Memory B cell (primary cell): ENCODE measurements at regions not wholly inside any gene's neighbourhood (a gene's known extent, or its start where the extent isn't known, plus 50 kb on each side); places are given as distances from the start of the nearest gene placed in this dataset.
"Not testable (repeated sequence)": the region's sequence is repeated elsewhere in the genome, so short reads cannot be mapped to it uniquely, and the experiment has no call there.

Experiments
- ATAC-seq: fragments of 150-1000 bp; cut with Tn5 transposase; 2 replicates; pipeline ENCODE4 v1.10.0; 2021; ENCODE audit warnings: low read depth, mild to moderate bottlenecking, moderate library complexity
- DNase-seq, 2 donors: peaks; one replicate each; pipeline ENCODE4 v3.0.0; 2022; ENCODE audit warnings: low spot score in 2 of 2
- H3K27ac Mint-ChIP-seq: one replicate; pipeline ENCODE4 v1.8.0; 2022; ENCODE audit warnings: mild to moderate bottlenecking, moderate library complexity, mixed read lengths
- H3K27me3 Mint-ChIP-seq: one replicate; pipeline ENCODE4 v1.8.0; 2022; ENCODE audit warnings: mixed read lengths
- H3K36me3 Mint-ChIP-seq: one replicate; pipeline ENCODE4 v1.8.0; 2022; ENCODE audit warnings: mild to moderate bottlenecking, mixed read lengths
- H3K4me1 Mint-ChIP-seq: one replicate; pipeline ENCODE4 v1.8.0; 2022; ENCODE audit warnings: mixed read lengths
- H3K4me3 Mint-ChIP-seq: one replicate; pipeline ENCODE4 v1.8.0; 2022; ENCODE audit warnings: mild to moderate bottlenecking, moderate library complexity, mixed read lengths
- H3K9me3 Mint-ChIP-seq: one replicate; pipeline ENCODE4 v1.8.0; 2022; ENCODE audit warnings: mixed read lengths

DNA sequence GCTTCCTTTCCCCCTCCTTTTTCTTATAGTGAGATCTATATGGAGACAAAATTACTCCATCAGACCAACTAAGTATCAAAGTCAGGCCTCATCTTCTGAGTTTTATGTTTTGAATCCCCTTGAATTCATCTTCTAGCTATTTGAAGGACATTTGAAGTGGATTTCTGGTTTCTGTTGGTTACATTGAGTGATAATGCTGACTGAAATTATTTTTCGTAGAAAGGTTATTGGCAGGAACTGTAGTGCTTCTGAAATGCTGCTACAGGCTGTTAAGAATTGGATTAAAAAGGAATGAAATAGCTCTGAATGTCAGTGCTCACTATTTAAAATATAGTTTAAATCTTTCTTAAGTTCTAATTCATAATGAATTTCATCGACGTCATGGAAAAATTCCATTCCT, 361.0 kb upstream of the TMEFF2 start:
- Mint-ChIP-seq H3K4me3 (no peak overlapping the region), H3K27me3 (no peaks in the 10 kb centered on the region), H3K27ac (no peak overlapping the region), H3K9me3 (no peaks in the 10 kb centered on the region), H3K4me1 (no peaks in the 10 kb centered on the region), H3K36me3 (no peaks in the 10 kb centered on the region)
- DNase-seq (no peak), ATAC-seq (no peak)

DNA sequence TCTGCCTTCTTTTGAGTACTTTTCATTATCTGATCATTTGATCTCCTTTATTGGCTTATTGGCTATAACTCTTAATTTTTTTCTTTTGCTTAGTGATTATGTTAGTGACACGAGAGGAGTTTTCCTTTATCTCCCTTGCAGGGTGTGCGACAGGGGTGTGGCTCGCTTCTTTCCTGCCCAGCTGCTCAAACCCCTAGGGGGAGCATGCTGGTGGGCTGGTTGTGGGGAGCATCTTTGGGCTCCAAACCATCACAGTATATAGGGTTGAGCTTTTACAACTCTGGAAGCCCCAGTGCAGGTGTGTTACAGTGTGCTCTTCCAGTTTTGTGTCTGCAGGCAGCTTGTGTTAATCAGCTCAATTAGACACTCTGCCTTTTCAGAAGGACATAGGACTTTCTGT, 357.0 kb upstream of the TMEFF2 start:
- Mint-ChIP-seq H3K4me1 (no peaks in the 10 kb centered on the region), H3K36me3 (no peaks in the 10 kb centered on the region), H3K27me3 (no peaks in the 10 kb centered on the region), H3K9me3 (no peaks in the 10 kb centered on the region), H3K27ac (no peak overlapping the region), H3K4me3 (no peak overlapping the region)
- ATAC-seq (no peak), DNase-seq (no peak)

DNA sequence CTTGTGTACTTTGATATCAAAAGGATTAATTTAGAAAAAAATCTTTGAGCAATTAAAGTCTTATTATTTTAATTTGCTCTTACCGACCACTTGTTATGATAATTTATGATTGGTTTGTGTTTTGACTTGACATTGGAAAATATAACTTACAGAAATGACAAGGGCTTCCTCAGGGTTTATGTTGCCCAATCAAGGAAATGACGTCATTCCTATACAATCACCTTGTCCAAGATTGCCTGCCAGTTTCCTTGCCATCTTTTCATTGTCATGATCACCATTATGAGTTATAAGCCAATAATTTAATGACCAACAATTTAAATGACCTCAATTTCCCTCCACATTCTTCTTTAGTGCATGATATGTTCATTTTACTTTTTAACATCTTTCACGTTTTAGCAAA, 351.8 kb upstream of the TMEFF2 start:
- H3K36me3 Mint-ChIP-seq = no peaks in the 10 kb centered on the region
- no peak for DNase-seq
- no peak overlapping the region for H3K4me3 Mint-ChIP-seq
- no peaks in the 10 kb centered on the region for H3K9me3 Mint-ChIP-seq
- ATAC-seq = no peak
- no peaks in the 10 kb centered on the region for H3K27me3 Mint-ChIP-seq
- no peak overlapping the region for H3K27ac Mint-ChIP-seq
- no peaks in the 10 kb centered on the region for H3K4me1 Mint-ChIP-seq

DNA sequence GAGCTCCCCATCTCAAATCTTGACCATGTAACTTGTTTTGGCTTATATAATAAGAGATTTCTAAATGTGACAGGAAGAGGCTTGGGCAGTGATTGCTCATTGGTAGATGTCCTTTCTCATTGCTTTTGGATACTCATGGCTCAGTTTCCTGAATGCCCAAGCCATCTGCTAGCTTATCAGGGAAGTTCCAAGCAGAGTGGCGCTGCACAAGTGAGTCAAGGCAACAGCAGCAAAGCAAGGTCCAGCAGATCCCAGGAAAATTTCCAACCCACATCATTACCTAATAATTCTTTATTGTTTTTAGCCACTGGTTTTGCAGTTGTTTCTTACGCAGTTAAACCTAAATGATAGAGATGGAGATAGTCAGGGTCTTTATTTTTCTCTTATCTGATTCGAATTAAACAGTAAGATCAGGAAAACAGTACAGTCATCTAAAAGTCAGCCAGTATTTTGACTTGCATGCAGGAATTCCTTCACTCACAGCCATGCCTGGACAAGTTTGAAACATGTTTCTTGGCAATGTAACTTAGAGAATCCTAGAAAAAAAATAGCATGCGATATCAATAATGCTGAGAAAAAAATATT, 349.7 kb upstream of the TMEFF2 start:
- ATAC-seq = no peak
- no peaks in the 10 kb centered on the region for H3K36me3 Mint-ChIP-seq

DNA sequence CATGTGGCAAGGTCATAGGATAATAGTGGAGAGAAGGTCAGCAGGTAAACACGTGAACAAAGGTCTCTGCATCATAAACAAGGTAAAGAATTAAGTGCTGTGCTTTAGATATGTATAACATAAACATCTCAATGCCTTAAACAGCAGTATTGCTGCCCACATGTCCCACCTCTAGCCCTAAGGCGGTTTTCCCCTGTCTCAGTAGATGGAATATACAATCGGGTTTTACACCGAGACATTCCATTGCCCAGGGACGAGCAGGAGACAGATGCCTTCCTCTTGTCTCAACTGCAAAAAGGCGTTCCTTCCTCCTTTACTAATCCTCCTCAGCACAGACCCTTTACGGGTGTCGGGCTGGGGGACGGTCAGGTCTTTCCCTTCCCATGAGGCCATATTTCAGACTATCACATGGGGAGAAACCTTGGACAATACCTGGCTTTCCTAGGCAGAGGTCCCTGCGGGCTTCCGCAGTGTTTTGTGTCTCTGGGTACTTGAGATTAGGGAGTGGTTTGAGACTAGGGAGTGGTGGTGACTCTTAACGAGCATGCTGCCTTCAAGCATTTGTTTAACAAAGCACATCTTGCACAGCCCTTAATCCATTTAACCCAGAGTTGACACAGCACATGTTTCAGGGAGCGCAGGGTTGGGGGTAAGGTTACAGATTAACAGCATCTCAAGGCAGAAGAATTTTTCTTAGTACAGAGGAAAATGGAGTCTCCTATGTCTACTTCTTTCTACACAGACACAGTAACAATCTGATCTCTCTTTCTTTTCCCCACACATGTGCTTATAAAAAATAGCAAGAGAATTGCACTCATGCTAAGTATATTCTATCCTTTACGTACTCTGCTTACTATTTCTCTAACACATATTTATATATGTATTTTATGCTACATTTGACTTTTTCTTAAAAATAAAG, 347.7 kb upstream of the TMEFF2 start:
- not testable (repeated sequence) for DNase-seq, H3K4me3 Mint-ChIP-seq, H3K4me1 Mint-ChIP-seq, H3K9me3 Mint-ChIP-seq, ATAC-seq, H3K36me3 Mint-ChIP-seq, H3K27ac Mint-ChIP-seq, H3K27me3 Mint-ChIP-seq

More for the DNA sequence above, 349.7 kb upstream of the TMEFF2 start:
- no peaks in the 10 kb centered on the region for H3K4me1 Mint-ChIP-seq
- no peak overlapping the region for H3K27ac Mint-ChIP-seq
- H3K27me3 Mint-ChIP-seq = no peaks in the 10 kb centered on the region
- no peaks in the 10 kb centered on the region for H3K9me3 Mint-ChIP-seq
- no peak for DNase-seq
- H3K4me3 Mint-ChIP-seq = no peak overlapping the region

DNA sequence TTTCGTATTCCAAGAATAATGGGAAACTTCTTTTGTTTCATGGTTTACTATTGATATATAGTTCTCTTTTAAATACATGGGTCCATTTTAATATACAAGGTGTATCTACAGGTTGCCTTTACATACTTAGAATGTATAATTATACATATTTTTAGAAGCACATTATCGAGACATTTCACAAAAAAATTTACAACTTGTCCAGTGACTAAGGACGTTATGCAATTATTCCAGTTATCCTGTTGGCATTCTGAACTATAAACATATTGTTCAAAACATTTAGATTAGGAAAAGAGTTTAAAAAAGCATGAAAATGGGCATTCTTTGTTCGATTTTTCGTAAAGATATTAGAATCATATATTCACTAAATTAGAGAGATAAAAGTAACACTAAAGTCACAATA, 344.6 kb upstream of the TMEFF2 start:
- DNase-seq = no peak
- Mint-ChIP-seq H3K36me3 (no peaks in the 10 kb centered on the region), H3K9me3 (no peaks in the 10 kb centered on the region), H3K27ac (no peak overlapping the region), H3K4me1 (no peaks in the 10 kb centered on the region), H3K27me3 (no peaks in the 10 kb centered on the region), H3K4me3 (no peak overlapping the region)
- no peak for ATAC-seq

DNA sequence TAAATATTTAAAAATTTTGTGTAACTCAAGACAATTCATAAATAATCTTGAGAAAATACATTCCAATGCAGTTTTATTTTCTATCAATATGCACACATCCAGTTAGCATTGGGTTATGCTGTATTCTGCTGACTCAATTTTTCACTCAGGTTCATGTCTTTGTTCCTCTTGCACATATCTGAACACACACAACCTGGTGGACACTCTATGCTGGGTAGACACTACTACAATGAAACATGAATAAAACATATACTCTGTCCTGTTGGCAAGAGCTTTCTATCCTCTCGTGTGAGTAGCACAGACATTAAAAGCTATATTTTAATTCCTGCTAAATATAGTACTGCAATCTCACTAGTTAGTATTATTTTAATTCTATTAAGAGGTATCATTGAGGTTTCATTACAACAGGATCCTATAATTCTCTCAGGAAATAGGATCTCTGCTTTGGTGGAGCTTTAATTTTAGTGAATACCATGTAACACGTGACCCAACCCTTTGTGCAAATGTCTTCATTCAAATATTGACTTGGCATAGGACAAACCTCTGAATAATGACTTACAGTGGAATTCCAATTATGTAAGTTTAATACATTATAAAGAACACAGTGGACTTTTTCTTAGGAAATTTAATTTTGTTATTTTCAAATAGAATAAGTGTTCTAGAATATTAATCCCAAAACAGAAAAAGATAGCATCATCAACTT, 342.3 kb upstream of the TMEFF2 start:
- Mint-ChIP-seq H3K27me3 (no peaks in the 10 kb centered on the region), H3K9me3 (no peaks in the 10 kb centered on the region), H3K4me1 (no peaks in the 10 kb centered on the region), H3K4me3 (no peak overlapping the region), H3K36me3 (no peaks in the 10 kb centered on the region), H3K27ac (no peak overlapping the region)
- DNase-seq = no peak
- ATAC-seq = no peak

DNA sequence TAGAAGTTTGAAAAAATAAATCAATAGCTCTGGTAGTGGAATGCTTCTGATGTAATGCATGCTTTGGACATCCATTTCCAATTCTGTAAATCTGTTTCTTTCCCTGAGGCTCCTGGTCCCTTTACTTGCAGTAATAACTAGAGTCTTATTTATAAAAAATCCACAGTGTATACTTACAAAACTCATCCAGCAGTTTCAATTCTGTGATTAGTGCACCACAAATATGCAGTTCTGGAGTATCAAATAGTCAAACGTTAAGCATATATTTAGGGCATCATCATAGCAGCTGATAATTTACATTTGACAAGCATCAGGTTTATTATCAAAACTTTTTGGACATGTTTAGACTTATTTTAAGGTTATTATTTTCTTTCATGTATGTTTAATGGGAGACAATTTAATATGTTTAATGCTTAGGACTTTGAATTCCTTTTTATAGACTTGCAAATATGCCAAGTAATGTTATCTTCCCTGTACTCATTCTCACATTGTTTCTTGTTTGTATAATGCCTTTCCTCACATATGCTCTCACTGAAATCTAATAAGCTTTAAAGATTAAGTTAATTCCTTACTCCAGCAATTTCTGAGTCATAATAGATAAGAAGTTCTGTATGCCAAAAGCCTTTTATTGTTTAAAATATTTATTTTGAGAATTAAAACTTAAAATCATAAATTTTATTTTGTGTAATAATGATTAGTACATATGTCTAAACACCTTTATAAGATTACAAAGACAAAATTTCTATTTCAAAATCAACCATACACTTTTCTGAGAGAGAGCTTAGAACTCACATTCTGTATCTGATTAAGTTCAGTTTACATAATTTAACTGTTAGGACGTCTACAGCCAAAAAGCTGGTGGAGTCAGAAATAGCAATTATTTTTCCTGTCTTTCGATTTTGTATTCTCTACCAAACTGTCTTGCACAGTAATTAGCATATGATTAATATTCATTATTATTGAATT, 341.5 kb upstream of the TMEFF2 start:
- Mint-ChIP-seq H3K4me1 (no peaks in the 10 kb centered on the region), H3K27me3 (no peaks in the 10 kb centered on the region), H3K9me3 (no peaks in the 10 kb centered on the region), H3K36me3 (no peaks in the 10 kb centered on the region), H3K4me3 (no peak overlapping the region), H3K27ac (no peak overlapping the region)
- DNase-seq (no peak), ATAC-seq (no peak)

DNA sequence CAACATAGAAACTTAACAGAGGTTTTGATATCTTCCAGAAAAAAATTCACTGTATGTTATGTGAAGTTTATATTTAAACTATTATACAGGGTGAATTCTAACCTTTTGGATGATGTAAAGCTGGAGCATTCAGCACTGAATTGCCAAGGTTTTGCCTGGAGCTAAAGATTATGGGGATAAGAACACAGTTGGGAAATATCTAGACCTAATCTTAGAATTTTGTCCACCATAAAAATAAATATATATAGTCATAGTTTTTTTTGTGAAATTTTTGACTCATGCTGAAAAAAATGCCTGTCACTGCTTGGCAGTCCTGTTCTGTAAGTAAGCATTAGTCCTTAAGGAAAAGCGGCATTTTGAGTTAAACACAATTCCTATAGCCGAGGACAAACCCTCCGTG, 339.3 kb upstream of the TMEFF2 start:
- DNase-seq = no peak
- no peak for ATAC-seq
- Mint-ChIP-seq H3K9me3 (peaks cover 5% of the 10 kb centered on the region), H3K27me3 (no peaks in the 10 kb centered on the region), H3K36me3 (no peaks in the 10 kb centered on the region), H3K4me3 (no peak overlapping the region), H3K4me1 (no peaks in the 10 kb centered on the region), H3K27ac (no peak overlapping the region)

DNA sequence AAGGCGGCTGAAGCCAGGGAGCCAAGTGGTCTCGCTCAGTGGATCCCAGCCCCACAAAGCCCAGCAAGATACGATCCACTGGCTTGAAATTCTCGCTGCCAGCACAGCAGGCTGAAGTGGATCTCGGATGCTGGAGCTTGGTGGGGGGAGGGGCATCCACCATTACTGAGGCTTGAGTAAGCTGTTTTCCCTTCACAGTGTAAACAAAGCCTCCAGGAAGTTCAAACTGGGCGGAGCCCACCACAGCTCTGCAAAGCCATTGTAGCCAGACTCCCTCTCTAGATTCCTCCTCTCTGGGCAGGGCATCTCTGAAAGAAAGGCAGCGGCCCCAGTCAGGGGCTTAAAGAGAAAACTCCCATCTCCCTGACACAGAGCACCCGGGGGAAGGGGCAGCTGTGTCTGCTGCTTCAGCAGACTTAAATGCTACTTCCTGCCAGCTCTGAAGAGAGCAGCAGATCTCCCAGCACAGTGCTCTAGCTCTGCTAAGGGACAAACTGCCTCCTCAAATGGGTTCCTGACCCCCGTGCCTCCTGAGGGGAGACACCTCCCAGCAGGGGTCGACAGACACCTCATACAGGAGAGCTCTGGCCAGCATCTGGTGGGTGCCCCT, 330.0 kb upstream of the TMEFF2 start:
- not testable (repeated sequence) for H3K36me3 Mint-ChIP-seq, DNase-seq, H3K4me3 Mint-ChIP-seq, H3K9me3 Mint-ChIP-seq, H3K27ac Mint-ChIP-seq, ATAC-seq, H3K4me1 Mint-ChIP-seq, H3K27me3 Mint-ChIP-seq

DNA sequence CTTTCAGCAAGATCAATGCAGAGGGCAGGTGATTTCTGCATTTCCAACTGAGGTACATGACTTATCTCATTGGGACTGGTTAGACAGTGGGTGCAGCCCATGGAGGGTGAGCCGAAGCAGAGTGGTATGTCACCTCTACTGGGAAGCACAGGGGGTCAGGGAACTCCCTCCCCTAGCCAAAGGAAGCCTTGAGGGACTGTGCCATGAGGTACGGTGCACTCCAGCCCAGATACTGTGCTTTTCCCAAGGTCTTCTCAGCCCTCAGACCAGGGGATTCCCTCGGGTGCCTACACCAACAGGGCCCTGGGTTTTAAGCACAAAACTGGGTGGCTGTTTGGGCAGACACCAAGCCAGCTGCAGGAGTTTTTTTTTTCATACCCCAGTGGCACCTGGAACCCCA, 329.5 kb upstream of the TMEFF2 start:
- not testable (repeated sequence) for H3K4me3 Mint-ChIP-seq, H3K36me3 Mint-ChIP-seq, H3K27me3 Mint-ChIP-seq, DNase-seq, ATAC-seq, H3K4me1 Mint-ChIP-seq, H3K9me3 Mint-ChIP-seq, H3K27ac Mint-ChIP-seq

DNA sequence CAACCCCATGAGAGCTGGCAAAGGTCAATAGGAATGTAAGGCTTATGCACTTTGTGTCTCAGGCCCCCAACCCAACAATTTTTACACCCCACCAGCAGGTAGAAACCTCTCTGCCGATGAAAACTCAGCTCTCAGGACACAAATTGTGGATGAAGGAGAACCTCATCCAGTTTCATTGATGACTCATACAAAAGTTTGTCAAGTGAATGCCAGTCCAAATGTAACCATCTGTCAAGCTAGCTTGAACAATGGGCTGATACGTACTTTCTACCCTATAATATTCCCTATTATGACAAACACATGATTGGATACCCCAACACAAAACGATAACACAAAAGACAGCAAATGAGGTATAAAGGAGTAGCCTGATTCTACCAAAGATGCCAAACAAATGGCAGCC, 321.2 kb upstream of the TMEFF2 start:
- Mint-ChIP-seq H3K4me1 (no peaks in the 10 kb centered on the region), H3K36me3 (no peaks in the 10 kb centered on the region), H3K9me3 (no peaks in the 10 kb centered on the region), H3K27me3 (no peaks in the 10 kb centered on the region), H3K27ac (no peak overlapping the region), H3K4me3 (no peak overlapping the region)
- ATAC-seq (no peak), DNase-seq (no peak)

DNA sequence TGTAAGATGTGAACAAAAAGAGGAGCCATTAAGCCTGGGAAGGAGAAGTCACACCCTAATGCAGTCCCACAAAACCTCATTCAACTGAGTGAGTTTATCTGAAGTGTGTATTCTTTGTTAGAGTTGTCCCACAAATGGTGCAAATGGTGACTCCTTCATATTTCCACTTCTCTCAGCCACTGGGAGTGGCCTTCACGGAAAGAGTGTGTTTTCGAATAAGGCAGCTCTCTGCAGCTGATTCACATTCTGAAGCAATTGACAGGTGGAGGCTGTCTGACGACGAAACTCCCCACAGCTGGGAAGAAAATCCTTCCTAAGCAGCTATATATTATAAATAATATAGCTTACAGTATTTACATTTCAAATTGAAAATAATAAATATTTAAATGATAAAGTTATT, 318.8 kb upstream of the TMEFF2 start:
- ATAC-seq (no peak), DNase-seq (no peak)
- Mint-ChIP-seq H3K27me3 (no peaks in the 10 kb centered on the region), H3K27ac (no peak overlapping the region), H3K4me1 (no peaks in the 10 kb centered on the region), H3K9me3 (no peaks in the 10 kb centered on the region), H3K36me3 (no peaks in the 10 kb centered on the region), H3K4me3 (no peak overlapping the region)
